Skeletal muscle cell (primary cell): ENCODE measurements at regions not wholly inside any gene's neighbourhood (a gene's known extent, or its start where the extent isn't known, plus 50 kb on each side); places are given as distances from the start of the nearest gene placed in this dataset.

Experiments used
- DNase-seq: peaks from one replicate; pipeline ENCODE4 v3.0.0-alpha.2; 2010; ENCODE audit warnings: low read depth
- H3K4me3 ChIP-seq: 2 replicates; pipeline ENCODE4 v1.5.1; 2011; ENCODE audit warnings: low read depth, mild to moderate bottlenecking, control low read depth, low read length, moderate library complexity

DNA sequence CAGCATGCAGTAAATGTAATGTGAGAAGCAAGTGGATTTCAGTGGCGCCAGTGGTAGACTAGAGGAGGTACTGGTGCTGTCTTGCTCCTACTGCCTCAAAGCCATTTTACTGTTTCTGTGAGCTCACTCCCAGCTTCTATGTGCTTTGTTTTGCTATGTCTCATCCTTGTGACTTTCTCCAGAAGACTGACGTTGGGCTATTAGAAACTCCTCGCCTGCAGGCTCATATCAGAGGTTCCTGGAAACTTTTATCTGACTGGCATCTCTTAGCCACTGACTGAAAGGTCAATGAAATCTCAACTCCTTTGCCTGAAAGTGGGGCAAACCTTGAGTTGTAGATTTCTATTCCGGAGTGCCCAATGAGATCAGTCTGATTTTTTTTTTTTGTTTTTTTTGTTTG, 66.4 kb upstream of the SORCS1 start:
- no peak overlapping the region for H3K4me3 ChIP-seq
- DNase-seq = no peak

DNA sequence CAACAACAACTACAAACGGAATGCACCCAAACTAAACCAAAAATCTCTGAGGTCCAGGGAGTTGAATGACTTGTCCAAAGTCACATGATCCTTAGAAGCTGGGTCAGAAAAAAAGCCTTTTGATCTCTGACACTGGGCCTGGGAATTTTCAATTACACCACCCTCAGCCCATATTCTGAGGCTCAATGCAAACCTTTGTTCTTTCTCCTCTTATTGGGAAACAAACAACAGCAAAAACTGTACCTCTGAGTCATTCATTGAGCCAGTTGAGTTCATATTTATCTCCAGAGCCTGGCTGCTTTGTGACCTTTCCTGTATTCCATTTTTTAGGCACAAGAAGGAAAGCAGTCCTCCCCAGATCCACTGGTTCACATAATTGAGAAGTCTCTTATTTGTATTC, 51.2 kb upstream of the SORCS1 start:
- no peak for DNase-seq
- H3K4me3 ChIP-seq = no peak overlapping the region
